Fibroblast of gingiva (primary cell): ENCODE measurements at regions not wholly inside any gene's neighbourhood (a gene's known extent, or its start where the extent isn't known, plus 50 kb on each side); places are given as distances from the start of the nearest gene placed in this dataset.

Experiments
- DNase-seq: peaks from one replicate; pipeline ENCODE4 v3.0.0-alpha.2; 2011; ENCODE audit warnings: low read depth

- DNase-seq, result no peak
Observed at GRCh38 chr11:119473901-119474681, 51.1 kb upstream of the THY1 start.

GRCh38 chr11:119473226-119473625 lies 50.3 kb upstream of the THY1 start:
- DNase-seq, result no peak

- no peak for DNase-seq
Observed at GRCh38 chr11:119472856-119473222, 49.9 kb upstream of the THY1 start.
